Stimulated activated effector memory CD8-positive, alpha-beta T cell treated with anti-CD3 and anti-CD28 coated beads, Interleukin-12 subunit alpha, Interleukin-12 subunit beta, amount 100 ng/mL, for 72 hours (primary cell): ENCODE measurements at regions not wholly inside any gene's neighbourhood (a gene's known extent, or its start where the extent isn't known, plus 50 kb on each side); places are given as distances from the start of the nearest gene placed in this dataset.
"Not testable (repeated sequence)": the region's sequence is repeated elsewhere in the genome, so short reads cannot be mapped to it uniquely, and the experiment has no call there.

Experiments used
- ATAC-seq: fragments of 150-1000 bp; cut with Tn5 transposase; 2 replicates; pipeline ENCODE4 v1.10.0; 2021
- DNase-seq, 2 donors: peaks; one replicate each; pipeline ENCODE4 v3.0.0; 2021 to 2022; ENCODE audit warnings: low spot score in 2 of 2
- H3K27ac Mint-ChIP-seq: one replicate; pipeline ENCODE4 v1.8.0; 2022; ENCODE audit warnings: mild to moderate bottlenecking, mixed read lengths
- H3K36me3 Mint-ChIP-seq: one replicate; pipeline ENCODE4 v1.8.0; 2022; ENCODE audit warnings: mild to moderate bottlenecking, mixed read lengths
- H3K4me1 Mint-ChIP-seq: one replicate; pipeline ENCODE4 v1.8.0; 2022; ENCODE audit warnings: mixed read lengths
- H3K4me3 Mint-ChIP-seq: one replicate; pipeline ENCODE4 v1.8.0; 2022; ENCODE audit warnings: mild to moderate bottlenecking, mixed read lengths
- H3K9me3 Mint-ChIP-seq: one replicate; pipeline ENCODE4 v1.8.0; 2022; ENCODE audit warnings: mixed read lengths

GRCh38 chr2:113386780-113387433 lies 50.6 kb upstream of the ZNG1B start:
- not testable (repeated sequence) for H3K36me3 Mint-ChIP-seq, H3K9me3 Mint-ChIP-seq, H3K27ac Mint-ChIP-seq, ATAC-seq, DNase-seq, H3K4me3 Mint-ChIP-seq
- H3K4me1 Mint-ChIP-seq, result peaks cover 13% of the 10 kb centered on the region

GRCh38 chr2:113379621-113380020 lies 57.9 kb upstream of the ZNG1B start:
- not testable (repeated sequence) for H3K4me3 Mint-ChIP-seq, ATAC-seq, H3K4me1 Mint-ChIP-seq, H3K27ac Mint-ChIP-seq, H3K36me3 Mint-ChIP-seq, H3K9me3 Mint-ChIP-seq, DNase-seq

GRCh38 chr2:113376913-113377445 lies 60.5 kb upstream of the ZNG1B start:
- no peaks in the 10 kb centered on the region for H3K36me3 Mint-ChIP-seq
- no peaks in the 10 kb centered on the region for H3K4me1 Mint-ChIP-seq
- H3K4me3 Mint-ChIP-seq, result no peak overlapping the region
- no peaks in the 10 kb centered on the region for H3K9me3 Mint-ChIP-seq
- DNase-seq (no peak), ATAC-seq (peak; percentile 64)
- H3K27ac Mint-ChIP-seq, result peak overlapping the region; percentile 73

- H3K9me3 Mint-ChIP-seq, result no peaks in the 10 kb centered on the region
- H3K36me3 Mint-ChIP-seq, result no peaks in the 10 kb centered on the region
- DNase-seq, result no peak
- no peak overlapping the region for H3K4me3 Mint-ChIP-seq
- peak; percentile 40 for ATAC-seq
- H3K4me1 Mint-ChIP-seq, result no peaks in the 10 kb centered on the region
- H3K27ac Mint-ChIP-seq, result no peak overlapping the region
Measured at GRCh38 chr2:113376253-113376912, 61.1 kb upstream of the ZNG1B start.

- not testable (repeated sequence) for DNase-seq, H3K27ac Mint-ChIP-seq
Measured at GRCh38 chr2:113374857-113375256, 62.6 kb upstream of the ZNG1B start.

GRCh38 chr2:113372258-113372834 lies 65.1 kb upstream of the ZNG1B start:
- H3K4me3 Mint-ChIP-seq, H3K9me3 Mint-ChIP-seq, H3K36me3 Mint-ChIP-seq, ATAC-seq, DNase-seq, H3K4me1 Mint-ChIP-seq, H3K27ac Mint-ChIP-seq: not testable (repeated sequence)

More at GRCh38 chr2:113374857-113375256, 62.6 kb upstream of the ZNG1B start:
- H3K4me1 Mint-ChIP-seq, H3K9me3 Mint-ChIP-seq, H3K36me3 Mint-ChIP-seq, ATAC-seq, H3K4me3 Mint-ChIP-seq: not testable (repeated sequence)

- Mint-ChIP-seq H3K27ac (no peak overlapping the region), H3K4me1 (peaks cover 7% of the 10 kb centered on the region)
Measured at GRCh38 chr2:113370478-113371091, 66.9 kb upstream of the ZNG1B start.

GRCh38 chr2:113370030-113370429 lies 67.5 kb upstream of the ZNG1B start:
- no peak overlapping the region for H3K4me3 Mint-ChIP-seq
- peaks cover 6% of the 10 kb centered on the region for H3K36me3 Mint-ChIP-seq
- DNase-seq (no peak), ATAC-seq (no peak)
- H3K27ac Mint-ChIP-seq, result no peak overlapping the region
- H3K4me1 Mint-ChIP-seq, result peaks cover 7% of the 10 kb centered on the region
- no peaks in the 10 kb centered on the region for H3K9me3 Mint-ChIP-seq

More at GRCh38 chr2:113370478-113371091, 66.9 kb upstream of the ZNG1B start:
- ATAC-seq (peak; percentile 92), DNase-seq (peak; percentile 28 to 68)
- Mint-ChIP-seq H3K4me3 (no peak overlapping the region), H3K36me3 (peaks cover 6% of the 10 kb centered on the region), H3K9me3 (no peaks in the 10 kb centered on the region)

- not testable (repeated sequence) for H3K4me1 Mint-ChIP-seq, H3K4me3 Mint-ChIP-seq, H3K27ac Mint-ChIP-seq, ATAC-seq, H3K36me3 Mint-ChIP-seq, H3K9me3 Mint-ChIP-seq, DNase-seq
Measured at GRCh38 chr2:113368581-113368980, 68.9 kb upstream of the ZNG1B start.

- not testable (repeated sequence) for H3K9me3 Mint-ChIP-seq, H3K36me3 Mint-ChIP-seq, H3K4me1 Mint-ChIP-seq, H3K27ac Mint-ChIP-seq, ATAC-seq, H3K4me3 Mint-ChIP-seq, DNase-seq
Measured at GRCh38 chr2:113366821-113367220, 70.7 kb upstream of the ZNG1B start.

GRCh38 chr2:113365791-113366190 lies 71.7 kb upstream of the ZNG1B start:
- H3K27ac Mint-ChIP-seq, DNase-seq, H3K4me1 Mint-ChIP-seq, ATAC-seq, H3K36me3 Mint-ChIP-seq, H3K9me3 Mint-ChIP-seq, H3K4me3 Mint-ChIP-seq: not testable (repeated sequence)

GRCh38 chr2:113365290-113365689 lies 72.2 kb upstream of the ZNG1B start:
- not testable (repeated sequence) for H3K27ac Mint-ChIP-seq, H3K4me1 Mint-ChIP-seq, DNase-seq, H3K9me3 Mint-ChIP-seq, H3K36me3 Mint-ChIP-seq, H3K4me3 Mint-ChIP-seq
- peak; percentile 85 for ATAC-seq

GRCh38 chr2:113361051-113361450 lies 76.4 kb upstream of the ZNG1B start:
- H3K4me1 Mint-ChIP-seq, result peaks cover 24% of the 10 kb centered on the region
- no peak for DNase-seq
- H3K36me3 Mint-ChIP-seq, result no peaks in the 10 kb centered on the region
- ATAC-seq, result no peak
- no peak overlapping the region for H3K4me3 Mint-ChIP-seq
- no peaks in the 10 kb centered on the region for H3K9me3 Mint-ChIP-seq
- H3K27ac Mint-ChIP-seq, result no peak overlapping the region

- Mint-ChIP-seq H3K36me3 (no peaks in the 10 kb centered on the region), H3K4me3 (no peak overlapping the region), H3K9me3 (no peaks in the 10 kb centered on the region), H3K4me1 (peaks cover 24% of the 10 kb centered on the region), H3K27ac (no peak overlapping the region)
- ATAC-seq (peak; percentile 83), DNase-seq (no peak)
Measured at GRCh38 chr2:113357071-113357470, 78.3 kb upstream of the PAX8 start.

- ATAC-seq, H3K9me3 Mint-ChIP-seq, H3K4me3 Mint-ChIP-seq: not testable (repeated sequence)
Measured at GRCh38 chr2:113356284-113356683, 77.6 kb upstream of the PAX8 start.

More at GRCh38 chr2:113356284-113356683, 77.6 kb upstream of the PAX8 start:
- DNase-seq, H3K36me3 Mint-ChIP-seq, H3K27ac Mint-ChIP-seq: not testable (repeated sequence)
- peaks cover 24% of the 10 kb centered on the region for H3K4me1 Mint-ChIP-seq
